K562 (cell line): ENCODE measurements at regions not wholly inside any gene's neighbourhood (a gene's known extent, or its start where the extent isn't known, plus 50 kb on each side); places are given as distances from the start of the nearest gene placed in this dataset.

Experiments used
- BRCA1 ChIP-seq, 2 experiments: fragments of 450-650 bp in 1 of 2; sonication (generic) in 1 of 2; formaldehyde crosslinking in 1 of 2; IDR thresholded peaks; 2 replicates each; pipeline versions ENCODE4 v1.5.0 to v1.6.1; 2017 to 2020; ENCODE audit warnings: mild to moderate bottlenecking in 1 of 2, missing genetic modification reagents in 1 of 2
- MAFK ChIP-seq: IDR thresholded peaks from 2 replicates; pipeline ENCODE4 v1.6.1; 2011; ENCODE audit warnings: low read length, improper control_type of control experiment
- NR2C2 ChIP-seq, 2 experiments: fragments of 200-800 bp in 1 of 2; sonication (Bioruptor generic) in 1 of 2; sonication (generic) in 1 of 2; formaldehyde crosslinking in 1 of 2; IDR thresholded peaks; 2 replicates each; pipeline versions ENCODE4 v1.6.1 to v1.8.0; 2016 to 2022; ENCODE audit warnings: mild to moderate bottlenecking in 1 of 2, missing compliant biosample characterization in 1 of 2, missing genetic modification characterization in 1 of 2, missing genetic modification reagents in 1 of 2
- POLR2A ChIP-seq: fragments of 450-650 bp; conservative IDR thresholded peaks from 2 replicates; pipeline ENCODE4 v1.6.1; 2016
- TAF7 ChIP-seq: fragments of 450-650 bp; IDR thresholded peaks from 2 replicates; pipeline ENCODE4 v1.6.1; 2016; ENCODE audit warnings: missing genetic modification characterization, missing compliant biosample characterization
- ZBED1 ChIP-seq: IDR thresholded peaks from 2 replicates; pipeline ENCODE4 v1.6.1; 2014
- ZNF134 ChIP-seq: fragments of 250-450 bp; sonication (Bioruptor Pico); conservative IDR thresholded peaks from 2 replicates; pipeline ENCODE4 v1.4.0; 2020
- ZNF76 ChIP-seq: fragments of 250-450 bp; sonication (Bioruptor Pico); IDR thresholded peaks from 2 replicates; pipeline ENCODE4 v1.4.0; 2020; ENCODE audit warnings: mild to moderate bottlenecking, moderate library complexity, borderline replicate concordance
- TF ChIP-seq, protein P1 (sequence below), 3 experiments: IDR thresholded peaks in 2 of 3; conservative IDR thresholded peaks in 1 of 3; 2 replicates each; pipeline ENCODE4 v1.5.1; 2011 to 2012; ENCODE audit warnings: low read length in 3 of 3, mild to moderate bottlenecking in 3 of 3, control low read depth in 2 of 3, improper control_type of control experiment in 1 of 3, inconsistent platforms in 1 of 3, low read depth in 1 of 3, mixed read lengths in 1 of 3, moderate library complexity in 1 of 3; ENCODE audit not compliant: insufficient read depth in 2 of 3
- TF ChIP-seq, protein P2 (sequence below): fragments of 150-350 bp; conservative IDR thresholded peaks from 2 replicates; pipeline ENCODE4 v1.6.1; 2014; ENCODE audit warnings: low read length
- TF ChIP-seq, protein P3 (sequence below): sonication (generic); formaldehyde crosslinking; IDR thresholded peaks from 2 replicates; pipeline ENCODE4 v1.8.0; 2022; ENCODE audit warnings: missing genetic modification reagents, mild to moderate bottlenecking, moderate library complexity, borderline replicate concordance
- TF ChIP-seq, protein P4 (sequence below): fragments of 250-450 bp; sonication (Bioruptor Pico); IDR thresholded peaks from 2 replicates; pipeline ENCODE4 v1.4.0; 2020; ENCODE audit warnings: mild to moderate bottlenecking, moderate library complexity
- TF ChIP-seq, protein P5 (sequence below): IDR thresholded peaks from 3 replicates; pipeline ENCODE4 v1.6.1; 2011; ENCODE audit warnings: borderline replicate concordance, mild to moderate bottlenecking, moderate library complexity; ENCODE audit not compliant: insufficient read length; ENCODE audit errors: extremely low read depth
- TF ChIP-seq, protein P6 (sequence below): fragments of 450-650 bp; conservative IDR thresholded peaks from 2 replicates; pipeline ENCODE4 v1.6.1; 2016; ENCODE audit warnings: missing genetic modification characterization, low read depth, mild to moderate bottlenecking, control low read depth, missing compliant biosample characterization

DNA sequence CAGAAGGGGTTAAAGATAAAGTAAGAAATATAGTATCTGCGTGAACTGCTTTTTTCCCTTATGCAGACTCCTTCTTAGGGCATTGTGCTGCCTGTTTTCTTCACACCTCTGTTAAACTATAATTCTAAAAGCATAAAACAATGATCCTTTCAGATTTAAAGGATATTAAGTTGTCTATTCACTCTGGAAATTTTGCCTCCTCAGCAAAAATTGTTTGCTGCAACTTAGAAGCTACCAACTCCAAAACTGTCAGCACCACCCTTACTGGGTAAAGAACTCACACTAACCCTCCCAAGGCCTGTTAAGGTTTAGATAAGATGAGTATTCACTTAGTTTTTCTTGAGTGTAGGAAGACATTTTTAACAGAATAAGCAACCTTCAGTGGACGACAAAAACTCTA is 259.5 kb downstream of the KDM5D start:
- no peak for TF ChIP-seq ZNF134 (CRISPR knock-in tag)
- TF ChIP-seq, protein P1, sequence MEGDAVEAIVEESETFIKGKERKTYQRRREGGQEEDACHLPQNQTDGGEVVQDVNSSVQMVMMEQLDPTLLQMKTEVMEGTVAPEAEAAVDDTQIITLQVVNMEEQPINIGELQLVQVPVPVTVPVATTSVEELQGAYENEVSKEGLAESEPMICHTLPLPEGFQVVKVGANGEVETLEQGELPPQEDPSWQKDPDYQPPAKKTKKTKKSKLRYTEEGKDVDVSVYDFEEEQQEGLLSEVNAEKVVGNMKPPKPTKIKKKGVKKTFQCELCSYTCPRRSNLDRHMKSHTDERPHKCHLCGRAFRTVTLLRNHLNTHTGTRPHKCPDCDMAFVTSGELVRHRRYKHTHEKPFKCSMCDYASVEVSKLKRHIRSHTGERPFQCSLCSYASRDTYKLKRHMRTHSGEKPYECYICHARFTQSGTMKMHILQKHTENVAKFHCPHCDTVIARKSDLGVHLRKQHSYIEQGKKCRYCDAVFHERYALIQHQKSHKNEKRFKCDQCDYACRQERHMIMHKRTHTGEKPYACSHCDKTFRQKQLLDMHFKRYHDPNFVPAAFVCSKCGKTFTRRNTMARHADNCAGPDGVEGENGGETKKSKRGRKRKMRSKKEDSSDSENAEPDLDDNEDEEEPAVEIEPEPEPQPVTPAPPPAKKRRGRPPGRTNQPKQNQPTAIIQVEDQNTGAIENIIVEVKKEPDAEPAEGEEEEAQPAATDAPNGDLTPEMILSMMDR (IDR thresholded peaks at IDR 0.05 in 2 of 3, conservative IDR thresholded peaks at IDR 0.05 in 1 of 3; ENCODE audit: insufficient read depth in 2 of 3, low read depth in 1 of 3, low read length in 3 of 3) = no peak
- TF ChIP-seq, protein P2, sequence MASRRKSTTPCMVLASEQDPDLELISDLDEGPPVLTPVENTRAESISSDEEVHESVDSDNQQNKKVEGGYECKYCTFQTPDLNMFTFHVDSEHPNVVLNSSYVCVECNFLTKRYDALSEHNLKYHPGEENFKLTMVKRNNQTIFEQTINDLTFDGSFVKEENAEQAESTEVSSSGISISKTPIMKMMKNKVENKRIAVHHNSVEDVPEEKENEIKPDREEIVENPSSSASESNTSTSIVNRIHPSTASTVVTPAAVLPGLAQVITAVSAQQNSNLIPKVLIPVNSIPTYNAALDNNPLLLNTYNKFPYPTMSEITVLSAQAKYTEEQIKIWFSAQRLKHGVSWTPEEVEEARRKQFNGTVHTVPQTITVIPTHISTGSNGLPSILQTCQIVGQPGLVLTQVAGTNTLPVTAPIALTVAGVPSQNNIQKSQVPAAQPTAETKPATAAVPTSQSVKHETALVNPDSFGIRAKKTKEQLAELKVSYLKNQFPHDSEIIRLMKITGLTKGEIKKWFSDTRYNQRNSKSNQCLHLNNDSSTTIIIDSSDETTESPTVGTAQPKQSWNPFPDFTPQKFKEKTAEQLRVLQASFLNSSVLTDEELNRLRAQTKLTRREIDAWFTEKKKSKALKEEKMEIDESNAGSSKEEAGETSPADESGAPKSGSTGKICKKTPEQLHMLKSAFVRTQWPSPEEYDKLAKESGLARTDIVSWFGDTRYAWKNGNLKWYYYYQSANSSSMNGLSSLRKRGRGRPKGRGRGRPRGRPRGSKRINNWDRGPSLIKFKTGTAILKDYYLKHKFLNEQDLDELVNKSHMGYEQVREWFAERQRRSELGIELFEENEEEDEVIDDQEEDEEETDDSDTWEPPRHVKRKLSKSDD = no peak
- no peak for TF ChIP-seq BRCA1 (IDR thresholded peaks at IDR 0.05)
- no peak for TF ChIP-seq BRCA1 (CRISPR knock-in tag; IDR thresholded peaks at IDR 0.05)
- TF ChIP-seq ZBED1 = no peak
- TF ChIP-seq POLR2A = no peak
- no peak for TF ChIP-seq ZNF76 (CRISPR knock-in tag)
- TF ChIP-seq, protein P3, sequence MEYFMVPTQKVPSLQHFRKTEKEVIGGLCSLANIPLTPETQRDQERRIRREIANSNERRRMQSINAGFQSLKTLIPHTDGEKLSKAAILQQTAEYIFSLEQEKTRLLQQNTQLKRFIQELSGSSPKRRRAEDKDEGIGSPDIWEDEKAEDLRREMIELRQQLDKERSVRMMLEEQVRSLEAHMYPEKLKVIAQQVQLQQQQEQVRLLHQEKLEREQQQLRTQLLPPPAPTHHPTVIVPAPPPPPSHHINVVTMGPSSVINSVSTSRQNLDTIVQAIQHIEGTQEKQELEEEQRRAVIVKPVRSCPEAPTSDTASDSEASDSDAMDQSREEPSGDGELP (CRISPR knock-in tag) = no peak
- TF ChIP-seq, protein P4, sequence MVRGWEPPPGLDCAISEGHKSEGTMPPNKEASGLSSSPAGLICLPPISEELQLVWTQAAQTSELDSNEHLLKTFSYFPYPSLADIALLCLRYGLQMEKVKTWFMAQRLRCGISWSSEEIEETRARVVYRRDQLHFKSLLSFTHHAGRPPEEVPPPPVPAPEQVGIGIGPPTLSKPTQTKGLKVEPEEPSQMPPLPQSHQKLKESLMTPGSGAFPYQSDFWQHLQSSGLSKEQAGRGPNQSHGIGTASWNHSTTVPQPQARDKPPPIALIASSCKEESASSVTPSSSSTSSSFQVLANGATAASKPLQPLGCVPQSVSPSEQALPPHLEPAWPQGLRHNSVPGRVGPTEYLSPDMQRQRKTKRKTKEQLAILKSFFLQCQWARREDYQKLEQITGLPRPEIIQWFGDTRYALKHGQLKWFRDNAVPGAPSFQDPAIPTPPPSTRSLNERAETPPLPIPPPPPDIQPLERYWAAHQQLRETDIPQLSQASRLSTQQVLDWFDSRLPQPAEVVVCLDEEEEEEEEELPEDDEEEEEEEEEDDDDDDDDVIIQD (CRISPR knock-in tag) = no peak
- TF ChIP-seq, protein P5, sequence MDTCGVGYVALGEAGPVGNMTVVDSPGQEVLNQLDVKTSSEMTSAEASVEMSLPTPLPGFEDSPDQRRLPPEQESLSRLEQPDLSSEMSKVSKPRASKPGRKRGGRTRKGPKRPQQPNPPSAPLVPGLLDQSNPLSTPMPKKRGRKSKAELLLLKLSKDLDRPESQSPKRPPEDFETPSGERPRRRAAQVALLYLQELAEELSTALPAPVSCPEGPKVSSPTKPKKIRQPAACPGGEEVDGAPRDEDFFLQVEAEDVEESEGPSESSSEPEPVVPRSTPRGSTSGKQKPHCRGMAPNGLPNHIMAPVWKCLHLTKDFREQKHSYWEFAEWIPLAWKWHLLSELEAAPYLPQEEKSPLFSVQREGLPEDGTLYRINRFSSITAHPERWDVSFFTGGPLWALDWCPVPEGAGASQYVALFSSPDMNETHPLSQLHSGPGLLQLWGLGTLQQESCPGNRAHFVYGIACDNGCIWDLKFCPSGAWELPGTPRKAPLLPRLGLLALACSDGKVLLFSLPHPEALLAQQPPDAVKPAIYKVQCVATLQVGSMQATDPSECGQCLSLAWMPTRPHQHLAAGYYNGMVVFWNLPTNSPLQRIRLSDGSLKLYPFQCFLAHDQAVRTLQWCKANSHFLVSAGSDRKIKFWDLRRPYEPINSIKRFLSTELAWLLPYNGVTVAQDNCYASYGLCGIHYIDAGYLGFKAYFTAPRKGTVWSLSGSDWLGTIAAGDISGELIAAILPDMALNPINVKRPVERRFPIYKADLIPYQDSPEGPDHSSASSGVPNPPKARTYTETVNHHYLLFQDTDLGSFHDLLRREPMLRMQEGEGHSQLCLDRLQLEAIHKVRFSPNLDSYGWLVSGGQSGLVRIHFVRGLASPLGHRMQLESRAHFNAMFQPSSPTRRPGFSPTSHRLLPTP = no peak
- TF ChIP-seq NR2C2 (CRISPR knock-in tag; IDR thresholded peaks at IDR 0.05) = no peak
- TF ChIP-seq NR2C2 (tag; IDR thresholded peaks at IDR 0.05) = no peak
- TF ChIP-seq, protein P6, sequence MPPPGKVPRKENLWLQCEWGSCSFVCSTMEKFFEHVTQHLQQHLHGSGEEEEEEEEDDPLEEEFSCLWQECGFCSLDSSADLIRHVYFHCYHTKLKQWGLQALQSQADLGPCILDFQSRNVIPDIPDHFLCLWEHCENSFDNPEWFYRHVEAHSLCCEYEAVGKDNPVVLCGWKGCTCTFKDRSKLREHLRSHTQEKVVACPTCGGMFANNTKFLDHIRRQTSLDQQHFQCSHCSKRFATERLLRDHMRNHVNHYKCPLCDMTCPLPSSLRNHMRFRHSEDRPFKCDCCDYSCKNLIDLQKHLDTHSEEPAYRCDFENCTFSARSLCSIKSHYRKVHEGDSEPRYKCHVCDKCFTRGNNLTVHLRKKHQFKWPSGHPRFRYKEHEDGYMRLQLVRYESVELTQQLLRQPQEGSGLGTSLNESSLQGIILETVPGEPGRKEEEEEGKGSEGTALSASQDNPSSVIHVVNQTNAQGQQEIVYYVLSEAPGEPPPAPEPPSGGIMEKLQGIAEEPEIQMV (tag) = no peak
- TF ChIP-seq MAFK = no peak
- no peak for TF ChIP-seq TAF7 (tag)
